ENCODE measurements at regions not wholly inside any gene's neighbourhood (a gene's known extent, or its start where the extent isn't known, plus 50 kb on each side); places are given as distances from the start of the nearest gene placed in this dataset.

- H3K27ac ChIP-seq (ENCODE audit: low read depth, low read length): no peak overlapping the region
- CTCF ChIA-PET (ENCODE audit: partially characterized antibody): interaction anchor here (1.7 kb wide), 1 partner anchor 317 kb away, joined by 7 read pairs; no protein-coding TSS in a partner anchor
Observed at GRCh38 chr20:52630138-52630537, 342.0 kb upstream of the TSHZ2 start.

More at GRCh38 chr20:52630138-52630537, 342.0 kb upstream of the TSHZ2 start:
- H3K23ac ChIP-seq (ENCODE audit: insufficient read length): no peak overlapping the region
- no peak overlapping the region for H2BK15ac ChIP-seq (ENCODE audit: low read length)
- no peak overlapping the region for H2BK20ac ChIP-seq (ENCODE audit: low read length)
- H4K5ac ChIP-seq (ENCODE audit: insufficient read length, low read depth, low read length): no peak overlapping the region
- TF ChIP-seq RNF2 (IDR thresholded peaks at IDR 0.05; ENCODE audit: borderline replicate concordance, low read depth, low read length, missing control alignments, poor library complexity, severe bottlenecking) (no peak), CEBPB (IDR thresholded peaks at IDR 0.05; ENCODE audit: low read depth, low read length) (no peak), GTF2F1 (IDR thresholded peaks at IDR 0.05; ENCODE audit: borderline replicate concordance, low read depth, low read length) (no peak), GABPA (IDR thresholded peaks at IDR 0.05; ENCODE audit: borderline replicate concordance, insufficient read depth, low read length) (no peak), SIN3A (conservative IDR thresholded peaks at IDR 0.05 in 1 of 2, IDR thresholded peaks at IDR 0.05 in 1 of 2; ENCODE audit: low read depth in 1 of 2, low read length in 2 of 2) (no peak), SUZ12 (IDR thresholded peaks at IDR 0.05; ENCODE audit: low read length) (no peak), JUND (IDR thresholded peaks at IDR 0.05; ENCODE audit: low read length) (no peak), SRF (IDR thresholded peaks at IDR 0.05; ENCODE audit: low read depth, low read length) (no peak)
- no peak overlapping the region for H2AFZ ChIP-seq (ENCODE audit: low read length)
- H2BK5ac ChIP-seq (ENCODE audit: low read depth, low read length): no peak overlapping the region
- no peaks in the 10 kb centered on the region for H3K4me1 ChIP-seq (replicated peaks in 1 of 4; ENCODE audit: control insufficient read depth in 3 of 4, insufficient read depth in 4 of 4, low read length in 3 of 4)
- no peak overlapping the region for H3K4me2 ChIP-seq (ENCODE audit: insufficient read depth in 1 of 2, low read depth in 2 of 2, low read length in 2 of 2)
- H3K14ac ChIP-seq (ENCODE audit: insufficient read length): no peak overlapping the region
- no peak overlapping the region for H4K8ac ChIP-seq (ENCODE audit: extremely low read depth, insufficient read depth, low read length)
- no peak overlapping the region for H2AK5ac ChIP-seq (ENCODE audit: low read depth, low read length)
- H3K18ac ChIP-seq (ENCODE audit: extremely low read depth, low read length): no peak overlapping the region
- H2BK12ac ChIP-seq (ENCODE audit: low read depth, low read length): no peak overlapping the region
- no peaks in the 10 kb centered on the region for H3K79me2 ChIP-seq (ENCODE audit: control insufficient read depth in 1 of 2, insufficient read depth in 2 of 2, low read length in 2 of 2)
- FAIRE-seq (no peak), DNase-seq (ENCODE audit: low read depth in 1 of 2, low spot score in 2 of 2) (no peak)
- H4K20me1 ChIP-seq (replicated peaks in 1 of 2; ENCODE audit: control insufficient read depth in 1 of 2, insufficient read depth in 2 of 2, low read length in 2 of 2): no peaks in the 10 kb centered on the region
- 72% methylated on average over 2 of the region's 2 CpGs; no CpG with 5 or more reads in 1 of the 2 experiments for WGBS, 2 experiments (ENCODE audit: extremely low coverage in 1 of 2, insufficient coverage in 1 of 2, insufficient read length in 1 of 2, insufficient replicate concordance in 2 of 2, low coverage in 1 of 2, low lambda C conversion rate in 2 of 2, missing lambda C conversion rate in 1 of 2)
- H3K9ac ChIP-seq (replicated peaks in 1 of 4; ENCODE audit: extremely low read depth in 1 of 4, low read depth in 3 of 4, low read length in 3 of 4): no peak overlapping the region
- no peak overlapping the region for H3K4ac ChIP-seq (replicated peaks; ENCODE audit: insufficient read length, low read depth, low read length)
- POLR2A ChIA-PET (ENCODE audit: partially characterized antibody): no interaction called here
- H3K27me3 ChIP-seq (replicated peaks in 1 of 4; ENCODE audit: control insufficient read depth in 3 of 4, extremely low read depth in 1 of 4, insufficient read depth in 3 of 4, low read length in 3 of 4): no peaks in the 10 kb centered on the region
- H3K36me3 ChIP-seq (ENCODE audit: control insufficient read depth in 2 of 4, insufficient read depth in 4 of 4, low read length in 3 of 4): no peaks in the 10 kb centered on the region
- H3K56ac ChIP-seq (replicated peaks; ENCODE audit: insufficient read length, low read depth, low read length): no peak overlapping the region
- H3K79me1 ChIP-seq (ENCODE audit: low read depth, low read length): no peaks in the 10 kb centered on the region
- H3K23me2 ChIP-seq (ENCODE audit: low read depth, low read length): no peaks in the 10 kb centered on the region
- H2BK120ac ChIP-seq (replicated peaks; ENCODE audit: low read depth, low read length): no peak overlapping the region
- no peak overlapping the region for H4K91ac ChIP-seq (replicated peaks; ENCODE audit: insufficient read length, low read length)
- no peaks in the 10 kb centered on the region; a peak in 1 of 4 replicates for H3K9me3 ChIP-seq (ENCODE audit: insufficient read depth in 2 of 2, low read depth in 1 of 2, low read length in 1 of 2)
- no peak overlapping the region for H3K4me3 ChIP-seq (ENCODE audit: extremely low read depth in 1 of 4, insufficient read depth in 2 of 4, low read depth in 3 of 4, low read length in 4 of 4)

Measured in H1 (cell line).